Right cardiac atrium (tissue), 5 donors: ENCODE measurements at regions not wholly inside any gene's neighbourhood (a gene's known extent, or its start where the extent isn't known, plus 50 kb on each side); places are given as distances from the start of the nearest gene placed in this dataset.

Experiments used
- ATAC-seq, 2 donors: fragments of 200-7000 bp; cut with Tn5 transposase; one replicate each; pipeline versions ENCODE4 v1.8.0 to v1.9.1; 2020; ENCODE audit warnings: moderate library complexity in 2 of 2, mild to moderate bottlenecking in 1 of 2
- DNase-seq, 3 donors: peaks; one replicate each; pipeline ENCODE4 v3.0.0-alpha.2; 2020
- H3K27ac ChIP-seq: one replicate; pipeline ENCODE4 v1.5.1; 2013; ENCODE audit warnings: mild to moderate bottlenecking, low read length, control low read depth, moderate library complexity
- H3K27me3 ChIP-seq: one replicate; pipeline ENCODE4 v1.6.1; 2013; ENCODE audit not compliant: control insufficient read depth, insufficient read depth
- H3K4me1 ChIP-seq: one replicate; pipeline ENCODE4 v1.6.1; 2013; ENCODE audit warnings: low read length; ENCODE audit not compliant: control insufficient read depth, insufficient read depth
- H3K4me3 ChIP-seq: one replicate; pipeline ENCODE4 v1.5.1; 2013; ENCODE audit warnings: low read length, control low read depth
- H3K9me3 ChIP-seq: one replicate; pipeline ENCODE4 v1.6.1; 2013; ENCODE audit warnings: low read length; ENCODE audit not compliant: control insufficient read depth
- WGBS: extraction: QIAGEN DNeasy Blood & Tissue Kit; methylation state at CpG from one replicate; pipeline ENCODE4 v1.1.7; 2013; 5-methylcytosine and 5-hydroxymethylcytosine counted together
- intact Hi-C, 4 donors: fragments of 100-400 bp; cut with DNase I; formaldehyde crosslinking; loops; one replicate each; pipeline versions ENCODE4 v1.11.0 to v1.14.0; 2022 to 2023
- donor health status: healthy with polysubstance abuse.
- donor health status: DM: no; HTN: yes; CAD: no.
- donor health status: DM: no; HTN: no; CAD: no.
- donor health status: DM: no; HTN: yes; CAD: no; lungs with severe emphysema.
- donor health status: DM: yes; HTN: yes; CAD: no.

DNA sequence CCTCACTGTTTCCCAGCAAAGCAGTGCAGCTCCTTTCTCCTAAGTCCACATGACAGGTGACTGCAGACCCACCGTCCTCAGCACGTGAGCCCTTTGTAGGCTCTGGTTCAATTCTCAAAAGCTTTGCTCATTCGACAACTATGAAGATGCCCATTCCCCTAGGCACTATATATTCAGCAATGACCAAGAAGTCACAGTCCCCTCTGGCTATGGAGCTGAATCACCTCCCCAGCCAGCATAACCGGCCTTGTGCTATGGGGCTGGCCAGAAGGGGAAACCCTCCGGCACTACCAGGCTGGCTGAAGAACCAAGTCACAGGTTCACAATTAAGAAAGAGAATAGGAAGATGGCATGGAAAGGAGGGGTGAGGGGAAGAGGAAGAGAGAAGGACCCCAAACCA, 139.7 kb downstream of the WSCD1 start:
- Histone ChIP-seq H3K4me3 (no peak overlapping the region), H3K27ac (no peak overlapping the region), H3K9me3 (no peaks in the 10 kb centered on the region), H3K4me1 (no peaks in the 10 kb centered on the region), H3K27me3 (no peaks in the 10 kb centered on the region)
- WGBS: 85% methylated on average over 5 of the region's 5 CpGs
- ATAC-seq: no peak
- intact Hi-C loops: no loop called here
- DNase-seq: no peak

DNA sequence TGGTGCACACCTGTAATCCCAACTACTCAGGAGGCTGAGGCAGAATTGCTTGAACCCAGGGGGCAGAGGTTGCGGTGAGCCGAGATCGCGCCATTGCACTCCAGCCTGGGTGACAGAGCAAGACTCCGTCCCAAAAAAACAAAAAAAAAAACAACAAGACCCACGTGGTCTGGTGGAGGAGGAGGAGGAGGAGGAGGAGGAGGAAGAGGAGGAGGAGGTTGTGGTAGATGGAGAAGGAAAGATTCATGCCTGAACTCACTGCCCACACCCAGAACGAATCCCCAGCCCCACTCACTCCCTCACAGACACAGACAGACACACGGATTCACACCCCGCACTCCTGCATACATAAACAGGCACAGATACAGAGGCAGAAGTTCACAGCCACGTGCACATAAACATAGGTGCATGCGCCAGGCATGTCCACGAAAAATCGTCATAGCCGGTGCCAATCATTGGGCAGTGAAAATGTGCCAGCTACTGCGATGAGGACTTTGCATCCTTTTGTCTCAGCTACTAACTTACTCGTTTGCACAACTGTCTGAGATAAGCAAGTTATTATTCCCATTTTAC, 138.5 kb downstream of the WSCD1 start:
- Histone ChIP-seq H3K27me3 (no peaks in the 10 kb centered on the region), H3K4me3 (no peak overlapping the region), H3K27ac (no peak overlapping the region), H3K9me3 (no peaks in the 10 kb centered on the region), H3K4me1 (no peaks in the 10 kb centered on the region)
- ATAC-seq (no peak), DNase-seq (no peak)
- intact Hi-C loops: no loop called here
- 77% methylated on average over 16 of the region's 16 CpGs for WGBS

DNA sequence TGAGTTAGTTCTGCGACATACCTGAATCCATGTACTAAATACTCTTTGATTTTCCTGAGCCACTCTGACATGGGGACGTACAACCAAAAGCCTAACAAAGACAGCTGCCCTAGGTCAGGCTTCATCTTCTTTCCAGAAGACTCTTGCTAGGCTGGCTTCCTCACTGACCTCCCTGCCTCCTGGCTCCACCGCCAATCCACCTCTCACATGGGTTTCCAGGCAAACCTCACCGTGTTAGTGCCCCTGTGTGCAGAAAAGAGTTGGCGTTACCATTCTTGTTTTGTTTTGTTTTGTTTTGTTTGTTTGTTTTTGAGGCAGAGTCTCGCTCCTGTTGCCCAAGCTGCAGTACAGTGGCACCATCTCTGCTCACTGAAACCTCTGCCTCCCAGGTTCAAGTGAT, 135.3 kb downstream of the WSCD1 start:
- no peak for DNase-seq
- H3K4me1 ChIP-seq: no peaks in the 10 kb centered on the region
- no peaks in the 10 kb centered on the region for H3K27me3 ChIP-seq
- ATAC-seq: no peak
- intact Hi-C loops: no loop called here
- 83% methylated on average over 6 of the region's 6 CpGs for WGBS
- H3K27ac ChIP-seq: no peak overlapping the region
- no peaks in the 10 kb centered on the region for H3K9me3 ChIP-seq
- no peak overlapping the region for H3K4me3 ChIP-seq

DNA sequence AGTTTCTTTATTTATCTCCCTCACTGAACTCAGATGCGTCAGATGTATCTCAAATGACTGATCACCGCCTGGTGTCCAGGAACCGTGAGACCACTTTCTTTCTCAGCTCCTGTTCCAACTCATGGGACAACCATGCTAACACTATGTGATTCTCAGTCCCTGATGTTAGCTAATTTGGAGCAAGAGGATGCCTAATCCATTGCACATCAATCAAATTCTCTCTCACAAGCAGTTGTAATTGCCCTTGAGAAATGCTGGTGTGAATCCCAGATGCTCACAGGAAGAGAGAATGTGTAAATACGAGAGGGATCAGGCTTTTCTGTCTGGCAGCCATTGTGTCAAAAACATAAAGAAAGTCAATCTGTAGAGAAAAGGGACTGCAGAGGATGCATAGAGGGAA, 134.9 kb downstream of the WSCD1 start:
- no peak for ATAC-seq
- H3K4me1 ChIP-seq: no peaks in the 10 kb centered on the region
- no peak for DNase-seq
- no peak overlapping the region for H3K4me3 ChIP-seq
- no peaks in the 10 kb centered on the region for H3K9me3 ChIP-seq
- WGBS: 58% methylated on average over 4 of the region's 4 CpGs
- H3K27ac ChIP-seq: no peak overlapping the region
- H3K27me3 ChIP-seq: no peaks in the 10 kb centered on the region
- intact Hi-C loops: no loop called here

DNA sequence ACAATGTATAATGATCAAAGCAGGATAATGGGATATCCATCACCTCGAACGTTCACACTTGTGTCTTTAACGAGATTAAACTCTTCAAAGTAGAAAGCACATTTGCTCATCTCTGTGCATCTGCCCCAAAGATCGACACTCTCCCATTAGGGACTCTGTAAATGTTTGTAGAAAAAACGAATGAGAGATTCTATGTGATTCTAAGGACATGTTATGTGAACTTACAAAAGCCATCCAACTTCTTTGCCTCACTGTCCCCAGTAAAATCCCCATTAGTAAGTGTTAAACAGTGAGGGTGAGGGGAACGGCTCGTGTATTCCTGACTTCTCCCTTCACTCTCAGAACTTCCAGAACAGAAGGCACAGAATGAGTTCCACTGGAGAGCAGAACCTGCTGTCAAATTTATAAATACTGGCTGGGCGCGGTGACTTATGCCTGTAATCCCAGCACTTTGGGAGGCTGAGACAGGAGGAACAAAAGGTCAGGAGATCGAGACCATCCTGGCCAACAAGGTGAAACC, 134.1 kb downstream of the WSCD1 start:
- Histone ChIP-seq H3K27ac (no peak overlapping the region), H3K9me3 (no peaks in the 10 kb centered on the region), H3K4me1 (no peaks in the 10 kb centered on the region), H3K4me3 (no peak overlapping the region), H3K27me3 (no peaks in the 10 kb centered on the region)
- no peak for ATAC-seq
- no peak for DNase-seq
- WGBS: 73% methylated on average over 10 of the region's 10 CpGs
- intact Hi-C loops: no loop called here

DNA sequence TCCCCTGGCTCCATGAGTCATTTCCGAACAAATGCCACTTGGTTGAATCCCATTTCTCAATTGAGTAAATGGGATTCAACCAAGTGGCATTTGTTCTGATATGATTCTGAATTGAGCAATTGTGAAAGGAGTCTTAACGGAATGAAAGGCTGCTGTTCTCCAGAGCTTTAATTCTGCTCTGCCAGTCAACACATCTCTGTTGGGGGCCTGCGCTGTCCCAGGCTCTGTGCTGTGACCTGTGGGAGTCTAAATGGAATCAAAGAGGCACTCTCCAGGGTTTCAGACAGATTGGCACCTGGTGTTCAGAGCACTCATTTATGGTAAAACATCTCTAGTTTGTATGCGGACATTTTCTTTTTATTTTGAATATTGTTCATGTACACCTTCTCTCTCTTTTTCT, 126.2 kb downstream of the WSCD1 start:
- no peaks in the 10 kb centered on the region for H3K4me1 ChIP-seq
- WGBS: 87% methylated on average over 4 of the region's 4 CpGs
- no peak overlapping the region for H3K27ac ChIP-seq
- DNase-seq (no peak), ATAC-seq (no peak)
- H3K9me3 ChIP-seq: no peaks in the 10 kb centered on the region
- H3K27me3 ChIP-seq: no peaks in the 10 kb centered on the region
- no peak overlapping the region for H3K4me3 ChIP-seq
- intact Hi-C loops: no loop called here

DNA sequence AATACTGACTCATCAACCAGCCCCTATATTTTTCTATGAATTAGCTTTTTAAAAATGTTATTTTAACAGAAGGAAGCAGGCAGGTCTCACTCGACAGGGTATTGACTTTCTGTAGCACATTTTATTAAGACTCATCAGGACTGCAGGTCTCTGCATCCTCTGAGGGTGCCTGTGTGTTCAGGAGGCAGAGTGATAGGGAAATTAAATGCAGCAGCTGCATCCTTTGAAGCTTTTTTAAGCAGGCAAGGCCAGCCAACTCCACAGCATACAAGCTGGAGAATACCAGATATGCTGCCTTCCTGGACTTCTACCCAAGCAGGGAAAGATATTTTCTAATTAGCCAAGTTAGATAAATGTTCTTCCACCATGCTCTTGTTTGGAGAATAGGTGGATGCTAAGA, 124.9 kb downstream of the WSCD1 start:
- 48% methylated on average over 1 of the region's 1 CpG for WGBS
- intact Hi-C loops: no loop called here

DNA sequence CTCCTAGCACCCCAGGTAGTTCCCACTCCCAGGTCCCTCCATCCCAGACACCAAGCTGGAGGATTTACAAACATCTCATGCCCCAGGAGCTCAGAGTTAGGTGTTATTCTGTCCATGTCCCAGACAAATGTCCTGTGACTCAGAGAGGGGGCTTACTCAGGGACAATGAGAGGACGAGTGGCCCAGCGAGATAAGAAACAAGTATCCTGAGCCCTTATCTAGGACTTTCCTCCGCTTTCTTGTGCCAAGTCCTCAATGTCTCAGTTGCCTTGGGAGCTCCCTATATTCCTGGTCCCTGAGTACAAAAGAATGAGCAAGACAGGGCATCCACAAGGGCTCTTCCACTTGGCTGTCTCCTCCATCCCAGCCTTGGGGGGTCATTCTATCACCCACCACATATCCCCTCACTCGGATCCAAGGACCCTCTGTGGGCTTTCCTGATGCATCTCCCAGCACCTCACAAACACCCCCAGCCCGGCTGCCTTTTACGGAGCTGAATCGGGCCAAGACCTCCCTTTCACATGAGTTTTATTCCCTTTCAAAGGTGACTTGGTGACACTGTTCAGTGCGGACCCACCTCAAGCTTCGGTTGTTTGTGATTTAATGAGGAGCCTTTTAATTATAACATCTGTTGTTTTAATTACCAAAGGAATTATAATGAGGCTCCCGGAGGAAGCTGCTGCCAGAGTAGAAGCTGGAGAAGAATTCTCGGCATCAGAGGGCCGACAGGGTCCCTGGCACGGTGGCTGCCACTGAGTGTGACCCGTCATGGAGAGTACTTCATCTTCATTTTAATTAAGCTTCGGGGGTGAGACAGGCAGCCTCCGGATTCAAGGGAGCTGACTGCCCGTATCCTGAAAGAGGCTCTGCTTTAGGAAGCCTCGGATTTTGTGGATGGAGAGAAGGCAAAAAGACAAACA, 121.5 kb downstream of the WSCD1 start:
- ATAC-seq (peak in 1 of 2 donors; percentile 41), DNase-seq (no peak)
- no peak overlapping the region for H3K4me3 ChIP-seq
- no peaks in the 10 kb centered on the region for H3K4me1 ChIP-seq
- intact Hi-C loops: no loop called here
- no peak overlapping the region for H3K27ac ChIP-seq
- no peaks in the 10 kb centered on the region for H3K9me3 ChIP-seq
- H3K27me3 ChIP-seq: no peaks in the 10 kb centered on the region
- 58% methylated on average over 18 of the region's 18 CpGs for WGBS

More for the DNA sequence above, 124.9 kb downstream of the WSCD1 start:
- H3K27ac ChIP-seq: no peak overlapping the region
- no peak for DNase-seq
- no peaks in the 10 kb centered on the region for H3K27me3 ChIP-seq
- H3K4me3 ChIP-seq: no peak overlapping the region
- no peaks in the 10 kb centered on the region for H3K4me1 ChIP-seq
- no peaks in the 10 kb centered on the region for H3K9me3 ChIP-seq
- no peak for ATAC-seq

DNA sequence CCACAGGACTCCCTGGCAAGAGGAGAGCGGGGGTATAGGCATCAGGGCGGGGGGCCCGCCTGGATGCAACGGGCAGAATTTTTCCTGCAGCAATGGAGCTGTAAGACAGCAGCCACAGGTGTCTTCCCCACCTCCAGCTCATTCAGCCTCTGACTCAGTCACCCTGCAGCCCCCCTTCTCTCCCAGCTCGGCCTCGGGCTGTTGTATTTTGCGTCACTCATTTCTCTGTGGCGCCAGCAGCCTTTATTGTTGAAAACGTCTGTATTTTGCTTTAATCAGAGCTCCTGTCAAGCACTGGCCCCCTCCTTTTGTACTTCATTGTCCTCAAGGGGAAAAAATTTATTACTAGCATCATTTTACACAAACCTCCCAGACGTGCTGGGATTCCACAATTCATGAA, 117.7 kb downstream of the WSCD1 start:
- 62% methylated on average over 10 of the region's 10 CpGs for WGBS
- ATAC-seq (no peak), DNase-seq (no peak)
- no peak overlapping the region for H3K27ac ChIP-seq
- H3K4me3 ChIP-seq: no peak overlapping the region
- no peaks in the 10 kb centered on the region for H3K27me3 ChIP-seq
- no peaks in the 10 kb centered on the region for H3K9me3 ChIP-seq
- intact Hi-C loops: no loop called here
- H3K4me1 ChIP-seq: no peaks in the 10 kb centered on the region

DNA sequence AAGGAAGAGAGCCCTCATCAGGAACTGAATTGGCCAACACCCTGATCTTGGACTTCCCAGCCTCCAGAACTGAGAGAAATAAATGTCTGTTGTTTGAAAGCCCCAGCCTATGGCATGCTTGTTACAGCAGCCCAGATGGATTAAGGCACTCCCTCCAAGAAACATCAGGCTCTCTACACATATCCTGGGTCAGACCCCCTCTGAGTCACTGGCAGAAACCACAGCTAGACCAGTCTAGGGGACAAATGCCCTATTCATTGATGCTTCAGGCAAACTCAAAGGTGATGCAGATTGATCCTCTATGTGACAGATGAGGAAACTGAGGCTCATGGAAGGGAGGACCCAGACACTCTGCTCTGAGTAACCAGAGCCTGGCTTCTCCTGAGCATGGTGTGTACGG, 116.8 kb downstream of the WSCD1 start:
- ATAC-seq (no peak), DNase-seq (no peak)
- Histone ChIP-seq H3K27ac (no peak overlapping the region), H3K9me3 (no peaks in the 10 kb centered on the region), H3K4me3 (no peak overlapping the region), H3K4me1 (no peaks in the 10 kb centered on the region), H3K27me3 (no peaks in the 10 kb centered on the region)
- 81% methylated on average over 1 of the region's 1 CpG for WGBS
- intact Hi-C loops: no loop called here

DNA sequence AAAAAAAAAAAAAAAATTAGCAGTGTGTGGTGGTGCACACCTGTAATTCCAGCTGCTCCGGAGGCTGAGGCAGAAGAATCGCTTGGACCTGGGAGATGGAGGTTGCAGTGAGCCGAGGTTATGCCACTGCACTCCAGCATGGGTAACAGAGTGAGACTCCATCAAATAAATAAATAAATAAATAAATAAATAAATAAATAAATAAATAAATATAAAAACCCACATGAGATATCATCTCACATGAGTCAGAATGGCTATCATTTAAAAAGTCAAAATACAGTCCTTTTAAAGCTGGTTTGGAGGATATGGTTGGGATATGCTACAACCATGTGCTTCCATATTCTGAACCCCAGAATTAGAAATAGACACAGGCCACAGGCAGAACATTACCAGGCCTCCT, 114.3 kb downstream of the WSCD1 start:
- Histone ChIP-seq H3K9me3 (no peaks in the 10 kb centered on the region), H3K4me3 (no peak overlapping the region), H3K4me1 (no peaks in the 10 kb centered on the region), H3K27me3 (no peaks in the 10 kb centered on the region), H3K27ac (no peak overlapping the region)
- intact Hi-C loops: no loop called here
- WGBS: 95% methylated on average over 3 of the region's 3 CpGs
- no peak for ATAC-seq
- DNase-seq: no peak
